Cerebellar cortex (tissue), 1 donor: ENCODE measurements at regions not wholly inside any gene's neighbourhood (a gene's known extent, or its start where the extent isn't known, plus 50 kb on each side); places are given as distances from the start of the nearest gene placed in this dataset.
"Not testable (repeated sequence)": the region's sequence is repeated elsewhere in the genome, so short reads cannot be mapped to it uniquely, and the experiment has no call there.

Source experiments
- DNase-seq: peaks from one replicate; pipeline ENCODE4 v3.0.0-alpha.2; 2015; ENCODE audit warnings: low spot score

- no peak for DNase-seq
Measured at GRCh38 chr19:30103981-30104380, 161.9 kb downstream of the URI1 start.

- DNase-seq: no peak
Measured at GRCh38 chr19:30105316-30105715, 163.3 kb downstream of the URI1 start.

- no peak for DNase-seq
Measured at GRCh38 chr19:30105727-30106126, 163.7 kb downstream of the URI1 start.

GRCh38 chr19:30106417-30107095, 164.5 kb downstream of the URI1 start:
- peak; percentile 28 for DNase-seq

- peak; percentile 23 for DNase-seq
Measured at GRCh38 chr19:30107251-30107650, 165.2 kb downstream of the URI1 start.

- DNase-seq: no peak
Measured at GRCh38 chr19:30109565-30109964, 167.5 kb downstream of the URI1 start.

GRCh38 chr19:30111021-30111855, 169.2 kb downstream of the URI1 start:
- DNase-seq: no peak

- DNase-seq: no peak
Measured at GRCh38 chr19:30112171-30112570, 170.1 kb downstream of the URI1 start.

- DNase-seq: no peak
Measured at GRCh38 chr19:30112666-30113065, 170.6 kb downstream of the URI1 start.

GRCh38 chr19:30113186-30113585, 171.1 kb downstream of the URI1 start:
- no peak for DNase-seq

GRCh38 chr19:30114095-30114494, 172.1 kb downstream of the URI1 start:
- DNase-seq: not testable (repeated sequence)

- no peak for DNase-seq
Measured at GRCh38 chr19:30115947-30116346, 173.9 kb downstream of the URI1 start.

- DNase-seq: no peak
Measured at GRCh38 chr19:30116530-30116929, 174.5 kb downstream of the URI1 start.

- DNase-seq: no peak
Measured at GRCh38 chr19:30116984-30117555, 175.0 kb downstream of the URI1 start.

GRCh38 chr19:30117636-30118145, 175.7 kb downstream of the URI1 start:
- no peak for DNase-seq

GRCh38 chr19:30118221-30118620, 176.2 kb downstream of the URI1 start:
- DNase-seq: no peak

GRCh38 chr19:30118760-30119159, 176.7 kb downstream of the URI1 start:
- DNase-seq: no peak

- no peak for DNase-seq
Measured at GRCh38 chr19:30119180-30119908, 177.3 kb downstream of the URI1 start.

GRCh38 chr19:30120860-30121484, 178.9 kb downstream of the URI1 start:
- DNase-seq: no peak

- DNase-seq: no peak
Measured at GRCh38 chr19:30122431-30122830, 180.4 kb downstream of the URI1 start.

- DNase-seq: no peak
Measured at GRCh38 chr19:30123119-30123518, 181.1 kb downstream of the URI1 start.

GRCh38 chr19:30123611-30124010, 181.6 kb downstream of the URI1 start:
- no peak for DNase-seq
